ENCODE measurements at regions not wholly inside any gene's neighbourhood (a gene's known extent, or its start where the extent isn't known, plus 50 kb on each side); places are given as distances from the start of the nearest gene placed in this dataset.
"Not testable (repeated sequence)": the region's sequence is repeated elsewhere in the genome, so short reads cannot be mapped to it uniquely, and the experiment has no call there.

DNA sequence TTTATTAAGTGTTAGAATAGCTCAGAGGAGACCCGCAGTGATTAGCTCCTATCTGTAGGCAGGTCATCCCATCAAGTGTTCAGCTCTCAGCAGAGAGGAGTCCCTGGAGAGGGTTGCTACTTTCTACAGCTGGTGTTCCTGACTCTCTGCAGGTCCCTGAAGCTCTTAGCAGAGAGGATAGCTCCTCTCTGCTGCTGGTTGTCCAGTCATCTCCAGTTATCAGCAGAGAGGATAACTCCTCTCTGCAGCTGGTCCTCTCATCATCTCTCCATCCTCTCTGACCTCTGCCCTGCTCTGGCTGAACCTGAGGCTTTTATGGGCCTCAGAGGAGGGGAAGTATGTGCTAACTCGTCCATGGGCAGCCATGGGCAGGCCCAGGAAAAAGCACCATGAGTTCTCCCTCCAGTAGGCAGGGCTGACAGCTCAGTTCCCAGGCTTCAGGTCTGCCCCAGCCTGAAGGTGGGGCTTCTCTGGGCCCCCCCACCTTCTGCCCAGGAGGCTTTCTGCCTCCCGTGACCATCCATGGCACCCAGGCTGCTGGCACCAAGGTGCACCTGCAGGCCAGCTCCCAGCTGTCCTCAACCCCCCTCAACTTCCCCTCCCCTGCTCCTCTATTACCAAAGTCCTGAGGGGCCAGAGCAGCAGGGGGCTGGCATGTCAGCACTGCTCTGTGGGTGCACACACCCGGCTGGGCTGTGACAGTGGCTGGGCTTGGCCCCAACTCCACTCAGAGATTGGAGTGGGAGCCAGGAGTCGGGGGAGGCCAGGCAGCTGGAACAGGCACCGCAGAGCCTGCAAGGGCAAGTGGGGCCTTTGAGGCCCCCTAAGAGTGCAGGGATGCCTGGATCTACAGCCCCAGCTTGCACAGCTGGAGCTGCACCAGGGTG, 98.9 kb upstream of the FRMD4B start:
- no peak for DNase-seq

DNA sequence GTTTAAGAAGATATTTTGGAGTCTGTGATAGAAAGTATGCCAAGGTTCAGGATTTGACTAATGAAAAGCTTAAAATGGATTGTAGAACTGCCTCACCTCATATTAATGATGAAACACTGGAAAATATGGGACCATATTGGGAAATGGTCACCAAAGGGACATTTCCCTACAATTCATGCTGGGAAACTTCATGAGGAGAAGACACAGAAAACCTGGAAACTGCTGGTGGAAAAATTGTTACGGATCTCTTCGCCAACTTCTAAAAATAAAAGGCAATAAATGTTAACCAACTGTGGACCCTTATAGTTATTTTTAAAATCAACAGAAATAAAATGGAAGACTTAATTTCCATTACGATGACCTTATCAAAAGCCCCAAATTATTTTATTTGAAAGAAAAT, 97.6 kb upstream of the FRMD4B start:
- no peak for DNase-seq

DNA sequence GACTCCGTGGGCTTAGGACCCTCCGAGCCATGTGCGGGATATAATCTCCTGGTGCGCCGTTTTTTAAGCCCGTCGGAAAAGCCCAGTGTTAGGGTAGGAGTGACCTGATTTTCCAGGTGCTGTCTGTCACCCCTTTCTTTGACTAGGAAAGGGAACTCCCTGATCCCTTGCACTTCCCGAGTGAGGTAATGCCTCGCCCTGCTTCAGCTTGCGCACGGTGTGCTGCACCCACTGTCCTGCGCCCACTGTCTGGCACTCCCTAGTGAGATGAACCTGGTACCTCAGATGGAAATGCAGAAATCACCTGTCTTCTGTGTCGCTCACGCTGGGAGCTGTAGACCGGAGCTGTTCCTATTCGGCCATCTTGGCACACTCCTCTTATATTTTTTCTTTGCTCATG, 95.1 kb upstream of the FRMD4B start:
- not testable (repeated sequence) for DNase-seq

DNA sequence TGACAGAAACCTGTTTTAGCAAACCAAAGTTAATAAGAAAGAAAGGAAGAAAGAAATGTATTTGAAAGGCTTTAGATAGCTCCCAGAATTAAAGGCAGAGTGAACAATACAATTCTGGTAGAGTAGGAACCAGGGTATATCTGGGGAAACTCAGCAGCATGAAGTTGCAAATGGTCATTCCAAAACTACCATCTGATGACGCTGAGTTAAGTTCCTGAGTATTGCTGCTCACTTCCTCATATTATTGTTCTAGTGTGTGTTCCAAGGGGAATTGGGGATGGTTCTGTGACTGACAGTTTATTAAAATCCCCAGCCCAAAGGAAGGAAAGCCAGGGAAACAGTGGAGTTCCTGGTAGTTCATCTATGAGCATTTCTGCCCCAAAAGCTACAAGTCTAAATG, 88.3 kb upstream of the FRMD4B start:
- DNase-seq, result no peak

DNA sequence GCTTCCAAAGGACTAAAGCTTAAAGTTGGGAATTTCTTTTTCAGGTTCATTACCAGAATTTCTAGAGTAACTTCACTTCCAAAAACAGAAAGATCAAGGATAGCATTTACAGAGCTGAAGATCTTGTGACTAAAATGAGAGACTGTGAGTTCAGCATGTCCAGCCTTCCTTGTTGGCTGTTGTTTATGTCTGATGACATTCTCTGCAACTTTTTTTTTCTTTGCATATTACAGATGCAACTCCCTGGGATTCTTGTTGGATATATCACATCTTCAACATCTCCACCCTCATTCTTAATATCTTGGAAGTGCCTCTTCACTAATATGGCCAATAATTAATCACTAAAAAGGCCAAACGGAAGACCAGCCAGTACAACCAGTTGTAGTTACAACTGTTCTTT, 86.2 kb upstream of the FRMD4B start:
- DNase-seq, result no peak

DNA sequence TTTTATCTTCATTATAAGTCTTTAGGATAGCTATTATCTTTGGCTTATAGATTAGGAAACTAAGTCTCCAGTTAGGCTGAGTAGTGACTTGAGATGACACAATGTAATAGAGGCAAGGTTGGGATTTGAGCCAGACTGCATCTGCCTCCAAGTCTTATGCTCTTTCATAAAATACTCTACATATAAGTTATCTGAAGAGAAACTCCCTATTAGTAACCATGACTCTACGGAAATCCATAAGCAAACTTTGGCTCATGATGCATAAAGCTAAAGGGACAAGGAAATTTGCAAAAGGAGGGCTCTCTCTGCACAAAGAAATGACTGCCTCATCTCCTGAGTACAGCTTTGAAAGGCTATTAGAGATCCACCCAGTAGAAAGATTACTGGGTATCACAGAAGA, 77.6 kb upstream of the FRMD4B start:
- no peak for DNase-seq

DNA sequence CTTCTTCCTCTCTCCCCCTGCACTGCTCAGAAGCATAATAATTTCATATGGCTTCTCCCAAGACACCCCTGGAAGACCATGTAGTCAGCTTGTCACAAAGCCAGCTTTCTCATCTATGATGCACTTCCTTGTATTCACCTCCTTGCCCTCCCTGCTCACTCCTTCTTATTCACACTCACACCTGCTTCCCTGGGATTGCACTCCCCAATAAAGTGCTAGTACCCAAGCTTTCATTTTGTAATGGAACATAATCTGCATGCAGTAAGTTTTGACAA, 76.9 kb upstream of the FRMD4B start:
- DNase-seq, result no peak

DNA sequence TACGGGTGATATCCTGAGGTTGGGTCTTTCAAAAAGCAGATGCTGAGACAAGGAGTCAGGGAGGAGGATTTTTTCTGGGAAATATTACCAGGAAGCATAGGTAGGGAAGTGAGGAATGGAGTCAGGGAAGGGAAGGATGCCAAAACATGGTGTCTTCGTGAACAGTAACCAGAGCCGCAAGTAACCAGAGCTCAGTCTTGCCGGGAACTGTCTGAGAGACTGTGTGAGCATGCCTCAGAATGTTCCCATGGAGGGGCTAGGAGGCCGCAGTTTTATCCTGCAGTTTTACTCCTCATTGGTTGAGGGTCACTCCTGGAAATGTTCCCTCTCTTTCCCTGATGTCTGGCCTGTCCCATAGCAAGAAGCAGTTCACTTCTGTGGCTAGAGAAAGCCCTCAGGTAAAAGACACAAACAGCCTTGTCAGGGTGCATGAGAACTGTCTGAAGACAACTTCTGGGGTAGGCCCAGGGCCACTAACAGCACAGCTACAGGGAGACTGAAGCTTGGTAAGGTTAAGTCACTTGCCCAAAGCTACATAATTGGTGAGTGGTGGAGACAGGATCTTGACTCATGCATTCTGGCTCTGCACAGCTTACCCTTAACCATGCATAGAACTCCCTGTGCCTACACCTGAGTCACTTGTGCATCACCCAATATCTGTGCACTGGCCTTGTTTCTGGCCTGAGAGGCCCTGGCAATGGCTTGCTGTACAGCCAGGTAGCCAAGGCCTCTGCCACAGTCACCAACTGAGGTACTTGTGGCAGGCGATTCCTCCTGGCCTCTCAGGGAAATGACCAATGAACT, 76.3 kb upstream of the FRMD4B start:
- DNase-seq, result no peak

DNA sequence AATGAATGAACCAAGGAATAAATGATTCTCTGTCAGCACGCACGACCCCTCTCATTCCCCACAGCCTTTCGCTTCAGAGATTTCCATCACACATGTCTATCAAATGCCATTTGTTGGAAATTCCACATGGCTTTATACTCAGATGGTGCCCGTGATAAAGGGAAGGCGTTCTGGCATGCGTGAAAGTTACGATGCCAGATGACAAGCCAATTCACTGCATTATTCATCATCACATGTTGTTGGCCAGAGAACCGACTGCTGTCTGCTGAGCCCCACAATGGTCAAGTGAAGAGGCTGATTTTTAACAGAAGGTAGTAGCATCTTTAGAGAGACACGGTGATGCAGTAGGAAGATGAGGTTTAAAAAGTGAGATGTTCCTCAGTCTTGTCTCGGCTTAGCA, 74.1 kb upstream of the FRMD4B start:
- no peak for DNase-seq

DNA sequence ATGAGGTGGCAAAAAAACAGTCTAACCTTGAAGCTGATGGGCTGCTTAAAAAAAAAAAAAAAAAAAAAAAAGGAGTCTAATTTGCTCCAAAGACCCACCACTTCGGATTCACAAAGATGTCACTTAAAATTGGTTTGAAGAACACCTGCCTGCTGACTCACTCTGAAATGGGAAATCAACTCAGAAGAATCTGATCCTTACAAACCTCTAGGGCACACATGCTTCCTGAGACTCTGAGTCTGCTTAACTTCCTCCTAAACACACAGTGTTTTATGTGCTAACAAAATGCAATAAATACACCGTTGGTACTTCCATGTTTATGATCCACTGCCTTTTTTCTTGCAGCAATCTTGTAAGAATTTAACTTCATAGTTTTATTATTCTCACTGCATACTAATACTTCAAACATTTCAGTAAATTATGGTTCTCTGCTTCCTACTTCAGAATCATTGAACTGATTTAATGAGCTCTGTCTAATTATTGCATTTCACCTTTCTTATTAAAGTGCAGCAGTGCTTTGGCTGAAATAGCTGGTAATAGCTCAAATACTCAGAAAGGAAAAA, 73.0 kb upstream of the FRMD4B start:
- DNase-seq, result no peak

DNA sequence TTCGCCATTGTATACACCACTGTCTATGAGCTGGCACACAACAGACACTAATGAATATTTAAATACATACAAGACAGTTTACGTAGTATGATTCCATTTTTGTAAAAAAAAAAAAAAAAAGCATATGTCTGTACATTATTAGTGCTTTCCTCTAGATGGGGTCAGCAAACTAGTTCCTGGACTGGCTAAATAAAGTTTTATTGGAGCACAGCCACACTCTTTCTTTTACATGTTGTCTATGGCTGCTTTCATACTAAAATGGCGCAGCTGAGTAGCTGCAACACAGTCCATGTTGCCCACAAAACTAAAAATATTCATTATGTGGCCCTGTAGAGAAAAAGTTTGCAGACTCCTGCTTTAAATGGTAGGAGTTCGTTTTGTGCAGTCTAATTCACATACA, 70.7 kb upstream of the FRMD4B start:
- DNase-seq, result no peak

DNA sequence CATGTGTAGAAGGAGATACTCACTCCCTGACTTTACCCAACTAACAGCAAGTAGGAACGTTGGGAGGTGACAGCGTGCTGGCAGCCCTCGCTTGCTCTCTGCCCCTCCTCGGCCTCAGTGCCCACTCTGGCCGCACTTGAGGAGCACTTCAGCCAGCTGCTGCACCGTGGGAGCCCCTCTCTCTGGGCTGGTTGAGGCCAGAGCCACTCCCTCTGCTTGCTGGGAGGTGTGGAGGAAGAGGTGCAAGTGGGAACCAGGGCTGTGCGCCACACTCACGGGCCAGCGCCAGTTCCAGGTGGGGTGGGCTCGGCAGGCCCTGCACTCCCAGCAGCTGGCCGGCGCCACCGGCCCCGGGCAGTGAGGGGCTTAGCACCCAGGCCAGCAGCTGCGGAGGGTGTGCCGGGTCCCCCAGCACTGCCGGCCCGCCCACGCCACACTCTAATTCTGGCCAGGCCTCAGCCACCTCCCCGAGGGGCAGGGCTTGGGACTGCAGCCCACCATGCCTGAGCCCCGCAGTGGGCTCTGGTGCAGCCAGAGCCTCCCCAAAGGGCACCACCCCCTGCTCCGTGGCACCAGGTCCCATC, 68.4 kb upstream of the FRMD4B start:
- DNase-seq, result no peak

DNA sequence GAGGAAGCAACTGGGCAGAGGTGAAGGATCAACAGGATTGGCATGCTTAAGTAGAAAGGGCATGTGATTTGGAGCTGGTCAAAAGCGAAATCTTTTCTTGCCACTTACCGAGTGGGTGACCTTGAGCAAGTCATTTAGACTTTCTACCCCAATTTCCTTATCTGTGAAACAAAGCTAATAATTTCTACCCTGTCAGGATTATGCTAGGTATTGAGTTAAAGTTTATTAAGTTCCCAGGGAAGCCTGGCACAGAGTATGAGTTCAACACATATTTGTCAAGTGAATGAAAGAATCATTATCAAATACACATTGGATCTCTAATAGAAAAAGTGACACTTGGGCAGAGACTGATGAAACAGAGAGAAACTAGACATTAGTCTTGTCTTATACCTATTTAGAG, 66.4 kb upstream of the FRMD4B start:
- DNase-seq, result no peak

DNA sequence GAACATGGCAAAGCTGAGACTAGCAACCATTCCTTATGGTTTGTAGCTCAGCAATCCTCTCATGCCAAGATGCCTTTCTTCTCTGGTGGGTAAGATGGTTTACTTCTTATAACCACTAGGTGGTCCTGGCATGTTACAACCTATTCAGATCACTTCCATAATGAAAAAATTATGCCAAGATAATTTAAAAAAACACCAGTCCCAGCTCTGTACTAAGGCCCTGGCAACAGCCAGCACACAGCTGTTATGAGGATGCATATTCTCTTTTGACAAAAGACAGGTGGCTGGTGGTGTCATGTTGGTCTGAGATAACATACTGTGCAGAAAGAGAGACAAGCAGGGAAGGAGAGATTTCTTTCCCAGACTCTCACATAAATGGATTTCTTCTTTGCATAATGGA, 65.7 kb upstream of the FRMD4B start:
- no peak for DNase-seq

DNA sequence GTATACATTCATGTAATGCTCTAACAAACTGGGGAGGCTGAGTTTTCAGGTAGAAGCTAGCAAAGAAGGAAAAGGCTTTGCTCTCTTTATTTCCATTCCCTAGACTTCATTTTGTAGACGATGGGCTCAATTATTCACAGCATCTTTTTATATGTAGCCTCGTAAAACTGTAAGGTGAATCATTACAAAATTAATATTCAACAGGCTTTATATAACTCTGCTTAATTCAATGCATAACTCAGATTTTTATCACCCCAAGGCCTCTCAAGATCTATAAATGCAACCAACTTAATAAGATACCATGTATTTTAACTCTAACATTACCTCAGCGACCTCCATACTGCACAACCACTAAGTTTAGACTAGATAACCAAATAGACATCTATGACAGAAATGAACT, 63.0 kb upstream of the FRMD4B start:
- DNase-seq, result no peak

DNA sequence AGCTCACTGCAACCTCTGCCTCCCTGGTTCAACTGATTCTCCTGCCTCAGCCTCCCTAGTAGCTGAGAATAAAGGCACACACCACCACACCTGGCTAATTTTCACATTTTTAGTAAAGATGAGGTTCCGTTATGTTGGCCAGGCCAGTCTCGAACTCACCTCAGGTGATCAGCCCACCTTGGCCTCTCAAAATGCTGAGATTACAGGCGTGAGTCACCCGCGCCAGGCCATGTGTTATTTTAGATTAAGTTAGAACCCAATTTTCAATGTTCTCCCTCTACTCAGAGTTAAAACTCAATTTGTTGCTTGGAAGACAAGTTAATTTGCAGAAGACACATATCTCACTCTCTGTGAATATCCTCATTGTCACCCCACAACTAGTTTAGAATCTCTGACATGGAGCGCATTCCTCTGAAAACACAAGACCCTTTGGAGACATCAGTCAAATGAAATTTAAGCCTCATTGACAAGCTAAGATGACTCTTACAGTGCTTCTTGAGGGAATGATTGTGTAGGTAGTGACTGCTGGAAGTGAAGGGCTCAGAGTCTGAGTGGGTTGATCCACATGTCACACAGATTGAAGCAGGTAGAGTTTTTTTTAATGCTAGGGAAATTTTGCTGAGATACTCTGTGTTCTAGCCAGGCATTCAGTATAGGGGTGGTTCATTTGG, 60.6 kb upstream of the FRMD4B start:
- no peak for DNase-seq

DNA sequence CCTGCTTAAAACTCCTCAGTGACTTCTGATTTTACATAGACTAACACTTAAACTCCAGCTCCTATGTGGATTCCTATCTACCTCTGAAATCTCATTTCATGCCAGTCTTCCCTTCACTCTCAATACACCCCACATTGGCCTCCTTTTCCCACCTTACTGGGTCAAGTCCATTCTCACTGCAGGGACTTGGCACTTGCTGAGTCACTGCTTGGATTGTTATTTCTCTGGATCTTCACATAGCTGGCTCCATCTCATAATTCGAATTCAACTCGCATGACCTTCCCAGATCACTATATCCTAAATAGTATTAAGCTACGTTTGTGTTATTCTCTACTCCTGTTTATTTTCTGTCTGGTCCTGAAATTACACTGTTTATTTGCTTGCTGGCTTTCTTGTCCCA, 59.6 kb upstream of the FRMD4B start:
- no peak for DNase-seq

DNA sequence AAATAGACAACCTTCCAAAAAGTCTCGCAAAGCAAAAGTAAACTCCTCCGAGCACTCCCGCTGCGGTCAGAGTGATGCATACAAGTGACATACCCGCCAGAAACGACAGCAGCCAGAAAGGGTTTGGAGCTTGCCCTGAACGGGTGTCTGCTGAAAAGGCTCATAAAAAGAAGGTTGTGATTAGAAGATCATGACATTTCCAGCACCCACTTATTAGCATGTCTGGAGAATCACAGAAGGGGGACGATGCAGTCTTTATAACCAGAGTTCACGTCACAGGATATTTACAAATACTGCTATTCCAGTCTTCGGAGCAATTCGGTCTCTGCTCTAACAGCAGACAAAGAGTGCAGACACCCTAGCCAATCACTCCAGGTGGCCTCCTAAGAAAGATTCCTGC, 59.1 kb upstream of the FRMD4B start:
- DNase-seq, result no peak

DNA sequence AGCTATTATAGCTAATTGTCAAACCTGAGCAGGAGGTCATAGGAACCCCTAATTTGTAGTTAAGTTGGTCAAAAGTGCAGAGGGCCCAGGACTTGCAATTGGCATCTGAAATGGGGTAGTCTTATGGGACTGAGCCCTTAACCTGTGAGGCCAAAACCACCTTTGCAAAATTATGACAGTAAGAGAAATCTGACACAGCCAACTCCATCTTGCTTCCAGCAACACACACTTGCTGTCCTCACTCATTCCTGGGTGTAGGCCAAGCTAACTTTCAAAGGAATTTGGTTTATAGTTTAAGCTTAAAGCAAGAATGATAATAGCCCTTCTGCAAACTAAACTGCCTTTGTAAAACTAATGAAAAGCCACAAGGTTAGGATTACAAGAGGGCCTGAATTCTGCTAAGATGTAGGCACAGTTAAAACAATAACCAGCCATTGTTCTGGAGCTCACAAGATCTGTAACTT, 57.6 kb upstream of the FRMD4B start:
- no peak for DNase-seq

DNA sequence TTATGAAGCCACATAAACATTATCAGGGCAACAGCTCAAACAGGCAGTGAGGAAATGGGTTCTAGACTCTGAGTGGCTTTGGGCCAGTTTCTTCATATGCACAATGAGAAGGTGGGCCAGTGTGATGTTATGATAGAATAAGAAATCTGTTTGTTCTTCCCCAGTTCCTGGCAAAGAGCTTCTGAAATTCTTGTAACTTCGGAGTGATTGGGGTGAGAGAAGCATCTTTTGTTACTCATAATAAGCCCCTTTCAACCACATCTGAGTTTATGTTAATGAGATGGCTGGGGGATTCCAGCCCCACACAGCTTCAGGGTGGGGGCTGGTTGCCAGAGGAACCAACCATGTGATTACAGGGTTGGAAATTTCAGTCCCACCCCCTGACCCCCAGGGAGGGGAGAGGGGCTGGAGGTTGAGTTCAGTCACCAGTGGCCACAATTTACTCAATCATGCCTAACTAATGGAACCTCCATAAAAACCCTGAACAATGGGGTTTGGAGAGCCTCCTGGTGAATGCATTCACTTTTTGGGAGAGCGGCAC, 57.0 kb upstream of the FRMD4B start:
- DNase-seq, result no peak

DNA sequence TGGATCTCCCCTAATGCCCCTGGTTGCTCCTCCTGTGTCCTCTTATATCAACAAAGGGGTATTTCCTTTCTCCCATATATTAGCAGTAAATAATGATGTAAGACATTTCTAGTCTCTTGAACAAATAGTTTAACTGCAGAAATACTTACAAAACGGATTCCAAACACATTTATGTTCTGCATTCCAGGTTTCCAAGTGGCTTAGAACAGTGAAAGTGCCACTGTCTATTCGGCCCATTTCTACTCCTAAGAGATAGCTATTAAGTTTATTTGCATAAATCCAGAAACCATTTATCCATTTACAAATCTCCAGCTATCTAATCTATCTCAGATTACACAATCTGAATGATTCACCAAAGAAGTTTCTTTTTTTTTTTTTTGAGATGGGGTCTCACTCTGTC, 55.8 kb upstream of the FRMD4B start:
- no peak for DNase-seq

DNA sequence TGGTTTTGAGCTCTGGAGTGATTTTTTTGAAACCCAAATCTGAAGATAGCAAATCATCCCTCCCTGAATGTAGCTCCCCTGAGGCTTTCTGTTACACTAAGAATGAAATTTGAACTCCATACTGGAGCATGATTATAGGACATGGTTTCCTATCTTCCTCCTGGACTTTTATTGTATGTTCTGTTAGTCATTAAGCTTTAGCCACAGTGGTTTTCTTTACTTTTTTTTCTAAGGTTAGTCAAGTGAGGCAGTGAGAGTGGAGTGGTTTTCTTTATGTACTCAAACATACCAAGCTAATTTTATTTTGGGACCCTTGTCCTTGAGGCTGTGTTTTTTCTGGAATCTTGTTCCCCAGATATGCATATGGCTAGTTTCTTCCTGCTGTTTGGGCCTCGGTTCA, 55.2 kb upstream of the FRMD4B start:
- DNase-seq, result no peak
